Fibroblast of skin of right quadriceps (primary cell): ENCODE measurements at regions not wholly inside any gene's neighbourhood (a gene's known extent, or its start where the extent isn't known, plus 50 kb on each side); places are given as distances from the start of the nearest gene placed in this dataset.

Experiments
- DNase-seq: peaks from one replicate; pipeline ENCODE4 v3.0.0-alpha.2; 2013

DNA sequence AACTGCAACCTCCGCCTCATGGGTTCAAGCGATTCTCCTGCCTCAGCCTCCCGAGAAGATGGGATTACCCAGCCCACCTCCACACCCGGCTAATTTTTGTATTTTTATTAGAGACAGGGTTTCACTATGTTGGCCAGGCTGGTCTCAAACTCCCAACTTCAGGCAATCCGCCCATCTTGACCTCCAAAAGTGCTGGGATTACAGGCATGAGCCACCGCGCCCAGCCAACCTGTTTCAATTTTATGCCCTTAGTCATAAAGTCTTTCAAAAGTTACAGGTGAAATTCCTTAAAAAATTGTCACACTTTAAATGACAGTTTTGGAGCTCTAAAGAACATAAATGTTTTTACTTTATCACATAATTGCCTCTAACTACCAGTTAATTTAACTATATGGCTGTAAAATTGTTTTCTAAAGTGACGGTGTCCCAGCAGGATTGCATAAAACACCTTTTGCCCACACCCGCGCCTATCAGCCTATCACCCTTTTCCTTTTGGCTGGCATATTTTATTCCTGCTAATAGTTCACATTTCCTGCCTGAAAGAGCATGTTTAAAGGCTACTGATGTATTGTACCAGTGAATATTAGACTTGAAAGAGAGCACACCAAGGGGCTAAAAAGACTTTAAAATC lies 164.2 kb upstream of the SEMA6D start:
- no peak for DNase-seq

DNA sequence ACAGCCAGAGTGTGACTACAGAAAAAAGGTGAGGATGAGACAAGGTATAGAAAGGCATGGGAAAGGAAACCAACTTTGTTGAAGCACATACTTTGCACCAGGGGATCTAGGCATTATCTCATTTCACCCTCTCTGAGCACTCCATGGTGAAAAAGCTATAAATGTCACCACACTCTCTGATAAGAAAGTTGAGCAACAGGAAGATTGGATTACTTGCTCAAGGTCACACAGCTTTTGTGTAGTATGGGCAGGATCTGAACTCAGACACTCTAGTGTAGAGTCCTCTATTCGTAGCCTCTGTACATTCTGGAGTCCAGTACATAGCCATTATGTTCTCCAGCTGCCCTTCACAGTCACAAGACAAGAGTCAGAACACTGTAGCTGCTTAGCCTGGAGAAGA lies 163.4 kb upstream of the SEMA6D start:
- no peak for DNase-seq

DNA sequence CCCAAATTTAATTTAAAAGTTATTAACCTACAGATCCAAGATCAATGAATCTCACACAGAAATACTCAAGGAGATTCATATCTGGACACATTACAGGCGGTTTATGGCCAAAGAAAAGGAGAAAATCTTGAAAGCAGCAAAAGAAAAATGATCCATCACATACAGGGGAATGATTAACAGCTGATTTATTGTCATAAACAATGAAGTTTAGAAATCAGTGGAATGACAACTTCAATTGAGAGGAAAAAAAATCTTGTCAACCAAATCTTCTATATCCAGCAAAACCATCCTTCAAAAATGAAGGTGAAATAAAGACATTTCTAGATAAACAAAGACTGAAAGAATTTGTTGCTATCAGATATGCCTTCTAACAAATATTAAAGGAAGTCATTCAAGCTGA lies 156.2 kb upstream of the SEMA6D start:
- no peak for DNase-seq

DNA sequence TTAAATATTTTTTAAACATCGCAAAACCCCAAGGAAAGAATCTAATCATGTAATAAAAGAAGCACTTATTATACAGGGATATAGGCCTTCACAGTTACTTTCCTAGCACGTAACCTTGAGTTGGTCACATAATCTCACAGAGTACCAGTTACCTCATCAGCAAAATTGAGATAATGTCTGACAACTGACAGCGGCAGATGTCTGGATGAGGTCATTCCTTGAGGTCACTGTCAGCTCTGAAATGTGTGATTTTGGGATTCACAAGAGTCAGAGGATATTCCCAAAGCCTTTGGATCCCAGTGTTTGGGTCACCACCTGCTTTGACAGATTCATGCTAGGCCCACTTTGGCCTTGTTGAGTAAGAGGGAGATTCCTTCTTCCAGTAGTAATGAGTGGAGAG lies 151.4 kb upstream of the SEMA6D start:
- no peak for DNase-seq

DNA sequence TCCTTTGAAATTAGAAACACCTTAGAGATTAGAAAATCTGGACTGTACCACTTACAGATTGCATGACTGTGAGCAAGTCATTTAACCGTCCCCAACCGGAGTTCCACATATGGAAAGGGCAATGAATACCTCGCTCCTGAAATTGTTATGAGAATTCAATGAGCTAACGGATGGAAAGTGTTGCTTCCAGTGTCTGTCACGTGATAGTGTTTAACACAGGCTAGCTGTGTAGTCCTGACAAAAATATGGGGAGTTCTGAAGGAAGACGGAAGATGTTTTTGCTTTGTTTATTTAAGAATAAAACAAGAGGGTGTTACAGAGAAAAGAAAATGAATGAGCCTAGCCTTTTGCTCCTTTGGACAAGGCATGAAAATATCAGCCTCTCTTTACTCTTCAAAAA lies 150.7 kb upstream of the SEMA6D start:
- DNase-seq, result no peak

DNA sequence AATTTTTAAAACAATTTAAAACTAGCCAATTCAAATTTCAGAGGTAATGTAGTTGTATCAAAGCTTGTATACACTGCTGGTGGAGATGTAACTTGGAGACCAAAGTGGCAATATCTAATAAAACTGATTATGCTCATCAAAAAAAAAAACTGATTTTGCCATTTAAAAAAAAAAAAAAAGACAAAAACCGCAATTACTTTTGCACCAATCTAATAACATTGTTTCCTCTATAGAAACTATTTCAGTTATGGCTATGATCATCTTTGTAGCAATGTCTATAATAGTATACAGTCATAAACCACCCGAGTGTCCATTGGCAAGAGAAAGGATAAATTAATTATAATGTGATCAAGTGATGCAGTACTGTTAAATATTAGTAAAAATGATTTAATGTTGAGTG lies 149.3 kb upstream of the SEMA6D start:
- no peak for DNase-seq

DNA sequence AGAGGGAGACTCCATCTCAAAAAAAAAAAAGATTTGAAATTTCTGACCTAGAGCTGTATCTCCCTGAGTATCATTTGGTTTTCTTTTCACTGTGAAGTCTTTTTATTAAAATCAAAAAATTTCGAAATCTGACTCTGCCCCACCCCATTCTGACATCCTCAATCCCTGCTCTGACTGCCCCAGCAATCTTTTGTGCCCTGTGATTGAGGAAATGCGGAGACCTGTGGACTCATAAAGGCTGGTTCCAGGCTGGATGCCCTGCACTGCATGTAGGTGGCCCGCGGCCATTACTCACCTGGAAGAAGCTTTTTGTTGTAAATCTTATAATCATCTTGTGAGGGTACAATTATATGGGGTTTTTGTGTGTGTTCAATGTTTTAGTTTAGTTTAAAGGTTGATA lies 147.3 kb upstream of the SEMA6D start:
- DNase-seq, result no peak

DNA sequence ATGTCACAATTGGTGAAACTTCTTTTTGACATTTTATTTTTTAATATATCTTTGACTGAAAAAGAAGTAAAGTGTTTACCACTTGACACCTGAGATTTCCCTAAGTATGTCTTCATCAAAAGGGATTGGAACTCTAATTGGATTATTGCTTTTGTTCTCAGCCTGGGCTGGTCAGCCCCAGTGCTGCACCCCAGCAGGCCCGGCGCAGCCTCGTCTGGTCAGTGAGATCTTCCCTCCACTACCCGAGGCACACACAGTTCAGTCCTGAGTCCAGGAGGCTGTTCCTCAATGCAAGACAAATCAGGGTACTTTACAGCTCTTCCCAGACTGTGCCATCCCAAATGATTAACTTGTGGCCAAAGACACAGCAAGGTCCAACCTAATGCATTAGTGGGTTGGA lies 146.9 kb upstream of the SEMA6D start:
- DNase-seq, result no peak

DNA sequence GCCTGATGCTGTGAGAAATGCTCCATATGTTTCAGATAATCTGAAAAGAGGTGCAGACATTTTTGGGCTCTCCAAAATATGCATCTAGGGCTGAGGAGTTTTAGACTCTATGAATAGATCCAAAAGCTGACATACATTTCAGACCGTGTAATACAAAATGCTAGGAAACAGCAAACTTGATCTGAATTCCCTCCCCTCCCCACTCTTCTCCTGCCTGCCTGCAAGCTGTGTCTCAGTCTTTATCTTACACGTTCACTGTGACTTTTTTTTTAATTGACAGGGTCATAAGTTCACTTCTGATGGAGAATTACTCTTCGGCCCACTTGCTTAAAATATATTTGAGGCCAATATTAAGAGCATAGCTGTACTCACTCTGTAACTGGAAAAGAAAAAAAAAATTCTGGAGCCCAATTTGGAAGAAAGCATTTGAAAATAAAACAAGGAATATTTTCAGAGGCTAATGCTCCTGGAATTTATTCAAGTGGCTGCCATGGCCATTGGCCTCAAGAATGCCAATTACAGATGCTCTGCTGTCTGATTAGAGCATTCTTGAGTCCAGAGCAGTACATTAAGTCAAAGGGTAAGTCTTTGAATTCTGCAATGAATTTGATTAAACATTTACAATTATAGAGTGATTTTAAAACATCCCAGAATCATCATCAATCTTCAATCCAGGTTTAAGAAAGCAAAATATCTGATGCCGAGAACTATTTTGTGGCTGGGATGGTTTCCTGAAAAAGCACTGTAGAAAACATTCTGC lies 146.2 kb upstream of the SEMA6D start:
- DNase-seq, result peak; percentile 18

DNA sequence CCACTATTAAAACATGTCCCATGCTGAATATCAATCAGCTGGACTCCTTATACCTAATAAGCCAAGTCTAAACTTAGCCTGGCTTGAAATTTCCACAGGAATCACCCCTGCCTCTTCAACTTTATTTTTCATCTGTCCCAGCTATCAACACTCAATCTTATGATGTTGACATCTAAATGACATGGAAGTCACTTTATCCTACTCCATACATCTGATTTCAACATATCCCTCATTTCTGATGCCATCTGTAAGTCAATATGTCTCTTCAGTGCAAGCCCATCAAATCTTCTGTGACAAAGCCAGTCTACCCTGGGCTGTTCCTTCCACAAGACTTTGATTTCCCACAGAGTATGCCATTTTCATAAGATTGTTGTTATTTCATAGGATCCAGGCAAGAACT lies 143.6 kb upstream of the SEMA6D start:
- DNase-seq, result no peak

DNA sequence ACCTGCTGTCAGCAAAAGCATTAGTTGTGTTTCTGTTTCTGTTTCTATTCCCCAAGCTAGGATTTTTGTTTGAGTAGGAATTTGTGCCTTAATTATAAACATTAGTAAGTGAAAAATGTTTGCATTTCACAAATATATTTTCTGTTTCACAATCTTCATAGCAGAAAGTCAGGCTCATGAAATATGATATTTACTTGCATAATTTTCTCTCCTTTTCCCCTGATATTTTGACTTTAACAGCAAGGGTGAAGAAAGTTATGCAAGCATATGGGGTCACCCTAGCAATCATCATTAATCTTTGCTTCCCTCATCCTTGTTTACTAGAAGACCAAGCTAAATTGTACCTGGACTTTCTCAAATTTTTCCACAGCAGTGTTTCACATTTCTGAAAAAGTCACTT lies 140.3 kb upstream of the SEMA6D start:
- peak; percentile 46 for DNase-seq

DNA sequence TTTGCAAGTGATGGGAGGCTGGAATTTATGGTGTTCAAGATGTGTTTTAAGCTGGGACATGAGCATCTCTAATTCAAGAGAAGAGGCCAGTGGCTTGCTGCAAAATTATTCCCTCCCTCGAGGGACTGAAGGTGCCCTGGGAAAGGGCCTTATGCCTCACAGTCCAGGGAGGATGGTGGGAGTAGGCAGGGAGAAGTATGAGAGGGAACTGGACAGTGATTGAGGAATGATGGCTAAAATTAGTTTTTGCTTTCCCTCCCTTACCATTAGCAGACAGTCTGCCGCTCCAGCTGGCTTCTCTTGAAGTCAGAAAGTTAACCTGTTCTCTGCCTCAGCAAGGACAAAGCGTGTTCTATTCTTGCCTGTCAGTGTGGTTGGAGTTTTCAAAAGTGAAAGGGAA lies 139.8 kb upstream of the SEMA6D start:
- DNase-seq, result no peak

DNA sequence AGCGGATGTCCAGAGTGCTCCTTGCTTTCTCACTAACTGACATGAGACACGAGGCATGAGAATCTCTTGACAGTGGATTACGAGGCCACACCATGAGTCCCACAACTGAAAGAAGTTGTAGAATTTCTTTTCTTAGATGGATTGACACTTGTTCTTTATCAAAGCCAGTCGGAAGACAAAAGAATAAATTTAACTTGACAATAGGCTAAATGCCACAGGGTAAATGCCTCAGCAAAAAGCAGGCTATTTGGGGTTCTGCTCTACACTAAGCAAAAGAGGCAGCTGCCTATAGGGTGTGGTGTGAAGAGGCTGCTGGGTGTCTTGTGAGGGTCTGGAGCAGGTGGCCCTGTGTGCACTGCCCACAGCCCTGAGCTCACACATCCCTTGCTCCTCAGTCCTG lies 135.1 kb upstream of the SEMA6D start:
- no peak for DNase-seq

DNA sequence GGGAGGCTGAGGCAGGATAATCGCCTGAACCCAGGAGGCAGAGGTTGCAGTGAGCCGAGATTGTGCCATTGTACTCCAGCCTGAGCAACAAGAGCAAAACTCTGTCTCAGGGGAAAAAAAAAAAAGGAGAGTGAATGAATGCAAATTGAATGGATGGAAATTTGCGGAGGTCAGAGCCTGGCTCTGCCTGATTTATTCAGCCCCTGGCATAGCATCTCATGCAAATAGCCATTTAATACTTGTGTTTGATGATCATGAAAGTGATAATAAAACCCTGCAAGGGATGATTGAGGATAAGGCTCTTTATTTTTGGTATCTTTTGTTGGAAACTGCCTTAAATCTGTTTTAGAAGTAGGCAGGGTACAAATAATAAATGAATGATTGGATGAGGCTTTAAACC lies 133.0 kb upstream of the SEMA6D start:
- no peak for DNase-seq

DNA sequence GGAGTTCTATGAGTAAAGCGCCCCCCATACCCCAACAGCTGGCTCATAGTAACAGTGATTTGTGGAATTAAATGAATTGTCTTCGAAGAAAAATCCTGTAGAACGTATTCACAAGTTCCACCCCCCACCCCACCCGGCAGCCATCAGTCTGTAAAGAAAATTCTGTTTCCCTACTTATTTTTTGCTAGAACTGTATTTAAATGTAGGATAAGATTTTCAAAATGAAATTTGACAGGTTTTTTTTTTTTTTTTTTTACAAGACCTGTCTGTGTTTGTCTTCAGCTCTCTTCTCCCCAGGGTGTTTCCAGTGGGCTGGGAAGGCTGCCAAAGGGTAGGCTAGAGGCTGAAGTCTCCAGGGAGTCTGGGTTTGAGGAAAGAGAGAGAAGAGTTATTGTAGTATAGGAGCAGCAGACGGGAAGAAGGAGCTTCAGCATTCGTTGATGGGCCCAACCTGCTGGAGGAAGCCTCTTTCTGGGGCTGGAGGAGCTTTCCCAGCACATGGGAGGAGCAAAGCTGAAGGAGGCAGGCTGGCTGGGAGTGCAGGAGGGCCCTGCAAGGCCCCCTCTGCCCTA lies 130.6 kb upstream of the SEMA6D start:
- peak; percentile 65 for DNase-seq

DNA sequence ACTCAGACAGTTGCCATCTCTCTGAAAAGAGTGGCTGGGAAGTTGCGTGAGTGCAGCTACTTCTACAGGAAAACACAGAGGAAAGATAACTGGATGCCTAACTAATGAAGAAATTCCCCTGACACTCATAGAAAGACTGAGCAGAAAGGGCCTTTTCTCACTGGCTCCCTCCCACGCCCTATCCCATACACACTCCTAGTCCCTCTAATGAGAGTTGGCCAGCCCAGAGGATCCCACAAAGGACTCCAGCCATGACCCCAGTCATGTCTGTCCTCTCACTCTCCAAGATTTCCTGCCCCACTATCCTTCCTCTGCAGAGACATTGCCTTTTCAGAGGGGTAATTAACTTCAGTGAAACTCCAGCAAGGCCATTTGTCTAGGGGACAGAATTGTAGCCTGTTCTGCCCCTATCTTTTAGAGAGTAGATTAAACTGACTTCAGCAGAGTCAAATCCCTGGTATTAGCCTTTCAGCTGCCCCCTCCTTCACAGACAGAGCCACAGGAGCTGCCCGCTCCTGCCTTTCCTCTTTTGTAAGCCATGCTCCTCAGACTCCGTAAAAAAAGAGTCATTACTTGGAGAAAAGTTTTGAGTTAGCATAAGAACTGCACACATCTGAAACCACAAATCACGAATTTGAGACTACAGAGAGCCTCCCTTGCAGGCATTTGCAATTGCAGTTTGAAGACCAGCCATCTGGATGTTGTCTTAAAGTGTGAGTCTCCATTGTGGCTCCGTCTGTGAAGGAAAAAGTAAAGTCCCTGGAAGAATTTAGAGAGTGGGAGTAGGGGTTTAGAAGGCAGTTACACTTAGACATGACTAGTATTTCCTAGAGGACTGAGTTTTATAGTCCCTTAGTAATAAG lies 129.1 kb upstream of the SEMA6D start:
- DNase-seq, result peak; percentile 8

DNA sequence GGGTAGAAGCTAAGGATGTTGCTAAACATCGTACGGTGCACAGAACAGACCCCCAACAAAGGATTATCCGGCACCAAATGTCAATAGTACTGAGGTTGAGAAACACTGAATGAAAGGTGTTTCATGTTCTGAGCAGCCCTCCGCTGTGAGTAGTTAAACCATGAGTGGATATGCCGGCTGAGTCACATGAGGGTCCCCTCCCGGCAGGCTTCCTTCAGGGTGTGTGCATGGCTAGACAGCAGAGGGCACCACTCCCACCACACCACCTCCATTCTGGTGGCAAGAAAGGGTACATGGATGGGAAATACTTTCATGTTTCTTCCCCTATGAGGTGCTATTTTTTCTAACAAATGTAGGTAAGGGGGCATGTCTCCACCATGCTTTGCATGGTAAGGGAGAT lies 128.3 kb upstream of the SEMA6D start:
- no peak for DNase-seq

DNA sequence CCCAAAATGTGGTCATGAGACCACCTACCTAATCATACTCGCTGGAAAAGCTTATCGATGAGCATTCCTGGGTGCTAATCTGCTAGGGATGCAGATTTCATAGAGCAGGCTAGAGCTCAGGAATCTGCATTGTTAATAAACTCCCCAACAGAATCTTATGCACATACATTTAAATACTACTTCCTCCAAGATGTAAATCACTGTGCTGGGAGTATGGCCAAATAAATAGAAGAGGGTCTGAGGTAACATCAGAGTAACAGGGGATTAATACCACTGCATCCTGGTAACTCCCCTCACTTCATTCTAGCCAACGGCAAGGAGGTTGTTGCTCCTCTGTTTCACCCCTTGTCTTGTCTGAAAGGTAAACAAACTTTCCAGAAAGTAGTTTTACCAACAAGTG lies 118.3 kb upstream of the SEMA6D start:
- no peak for DNase-seq

DNA sequence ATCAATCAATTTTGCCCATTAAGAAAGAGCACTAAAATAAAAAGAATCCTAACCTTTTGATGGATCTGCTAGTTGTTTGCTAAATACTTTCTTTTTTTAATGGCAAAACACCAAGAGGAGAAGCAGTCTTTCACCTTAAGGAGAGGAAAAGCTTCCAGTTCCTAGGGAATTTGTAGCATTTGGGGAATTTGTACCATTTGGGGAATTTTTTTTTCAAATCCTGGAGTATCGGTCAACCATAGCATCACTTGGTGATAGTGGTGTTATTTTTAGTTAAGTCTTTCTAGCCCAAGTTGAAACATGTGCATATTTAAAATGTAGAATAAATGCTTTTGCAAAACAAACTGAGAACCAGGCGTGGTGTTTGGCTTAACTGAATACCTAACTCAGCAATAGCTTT lies 117.5 kb upstream of the SEMA6D start:
- no peak for DNase-seq

DNA sequence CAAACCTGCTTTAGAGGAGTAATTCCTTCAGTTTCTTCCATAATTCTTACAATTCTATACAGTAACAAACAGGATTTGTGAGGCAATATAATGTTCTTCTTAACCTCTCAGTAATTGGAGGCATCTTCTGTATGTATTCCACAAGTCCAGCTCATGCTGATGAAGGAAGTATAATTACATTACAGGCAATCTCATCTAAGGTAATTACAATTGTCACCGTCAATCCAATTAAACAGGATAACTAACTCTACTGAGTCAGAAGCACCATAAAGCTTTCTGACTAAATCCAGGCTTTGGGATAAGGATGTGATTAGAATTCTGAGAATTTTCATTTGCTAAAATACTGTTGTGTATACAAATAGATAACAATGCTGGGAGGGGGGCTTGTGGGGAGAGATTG lies 115.2 kb upstream of the SEMA6D start:
- no peak for DNase-seq

DNA sequence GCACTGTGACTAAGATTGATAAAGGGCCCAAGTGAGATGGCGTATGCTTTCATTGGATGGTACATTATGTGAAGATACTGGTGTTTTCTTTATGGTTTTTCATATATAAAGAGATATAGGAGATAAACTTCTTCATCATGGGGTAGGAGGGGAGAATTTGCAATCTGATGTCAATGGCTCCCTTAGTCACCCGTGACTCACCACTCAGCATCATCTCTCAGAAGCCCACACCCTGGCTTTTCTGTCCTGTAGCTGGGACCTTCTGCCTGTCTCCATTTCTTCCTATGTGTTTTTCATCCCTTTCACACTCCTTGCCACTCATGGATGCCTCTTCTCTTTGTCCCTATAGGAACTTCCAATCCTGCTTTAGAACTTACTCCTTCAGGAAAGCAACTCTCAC lies 114.3 kb upstream of the SEMA6D start:
- peak; percentile 18 for DNase-seq

DNA sequence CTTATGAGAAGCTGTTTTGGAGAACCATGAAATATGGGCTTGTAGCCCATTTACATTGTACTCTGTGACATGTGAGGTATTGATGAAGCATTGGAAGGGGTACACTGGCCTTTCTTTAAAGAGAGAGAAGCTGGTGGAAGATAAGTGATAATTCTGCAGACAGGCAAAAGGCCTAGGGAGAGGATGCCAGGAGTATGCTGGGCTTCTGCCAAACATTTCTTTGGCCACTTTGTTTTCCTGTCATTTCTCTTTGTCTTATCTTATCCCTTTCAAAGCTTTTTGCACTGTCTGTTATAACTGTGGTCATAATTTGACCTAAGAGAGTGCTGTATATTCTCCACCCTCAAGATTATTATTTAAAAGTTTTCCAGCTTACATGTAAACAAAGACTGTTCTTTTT lies 109.6 kb upstream of the SEMA6D start:
- no peak for DNase-seq

DNA sequence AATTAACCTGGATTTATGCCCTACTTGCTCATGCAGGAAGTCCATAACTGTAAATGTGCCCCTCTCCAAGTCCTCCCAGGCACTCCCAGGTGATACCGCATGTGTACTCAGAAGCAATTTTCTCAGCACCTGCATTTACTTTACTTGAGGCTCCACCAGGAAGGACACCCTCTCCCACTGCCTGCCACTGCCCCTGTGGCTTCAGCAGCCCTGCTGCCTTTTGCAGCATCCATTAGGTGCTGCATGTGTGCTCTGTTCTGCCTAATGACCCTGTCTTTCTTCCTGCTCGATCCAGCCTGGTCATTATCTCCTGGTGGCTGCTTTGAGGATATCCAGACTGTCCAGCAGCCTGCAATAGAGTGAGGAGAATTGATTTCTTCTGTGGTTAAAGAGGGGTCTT lies 107.6 kb upstream of the SEMA6D start:
- DNase-seq, result no peak

DNA sequence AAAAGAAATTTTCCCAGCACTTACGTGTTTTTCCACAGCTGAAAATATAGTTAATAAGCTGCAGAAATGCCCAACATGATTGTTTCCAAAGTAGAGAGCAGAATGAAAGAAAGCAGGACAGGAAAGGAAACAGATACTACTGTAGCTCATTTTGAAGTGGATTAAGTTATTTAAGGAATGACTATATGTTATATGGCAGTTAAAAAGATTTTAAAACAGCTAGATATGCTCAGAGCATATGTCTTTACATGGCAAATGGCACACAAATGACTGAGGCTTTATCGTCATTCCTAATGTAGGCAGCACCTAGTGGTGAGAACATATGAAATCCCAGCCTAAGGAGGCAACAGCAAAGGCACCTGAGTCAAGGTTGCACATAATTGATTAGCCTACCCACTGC lies 106.6 kb upstream of the SEMA6D start:
- DNase-seq, result no peak
